HG03064 (cell line): ENCODE measurements at regions not wholly inside any gene's neighbourhood (a gene's known extent, or its start where the extent isn't known, plus 50 kb on each side); places are given as distances from the start of the nearest gene placed in this dataset.
A peak's percentile ranks its signal among the peaks of the same experiment; 100 is the strongest.
"Not testable (repeated sequence)": the region's sequence is repeated elsewhere in the genome, so short reads cannot be mapped to it uniquely, and the experiment has no call there.

Experiments
- ATAC-seq: cut with Tn5 transposase; IDR thresholded peaks from one replicate; pipeline ENCODE4 v1.9.1; 2021; ENCODE audit warnings: low read depth; ENCODE audit not compliant: unreplicated experiment

DNA sequence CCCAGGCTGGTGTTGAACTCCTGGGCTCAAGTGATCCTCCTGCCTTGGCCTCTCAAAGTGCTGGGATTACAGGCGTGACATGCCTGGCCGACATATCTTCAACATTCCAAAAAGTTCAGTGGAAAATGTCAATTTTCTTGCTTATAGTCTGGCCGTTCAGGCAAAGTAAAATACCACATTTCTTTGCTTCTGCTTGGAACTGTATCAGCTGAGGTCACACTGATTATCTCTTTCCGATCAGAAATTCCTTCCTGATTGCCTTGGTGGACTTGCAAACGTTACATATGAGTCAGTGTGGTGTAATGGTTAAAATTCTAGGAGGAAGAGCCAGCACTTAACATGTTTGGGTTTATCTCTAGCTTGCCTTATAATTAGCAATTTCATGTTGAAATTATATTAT, 170.6 kb upstream of the ERV3-1 start:
- not testable (repeated sequence) for ATAC-seq

DNA sequence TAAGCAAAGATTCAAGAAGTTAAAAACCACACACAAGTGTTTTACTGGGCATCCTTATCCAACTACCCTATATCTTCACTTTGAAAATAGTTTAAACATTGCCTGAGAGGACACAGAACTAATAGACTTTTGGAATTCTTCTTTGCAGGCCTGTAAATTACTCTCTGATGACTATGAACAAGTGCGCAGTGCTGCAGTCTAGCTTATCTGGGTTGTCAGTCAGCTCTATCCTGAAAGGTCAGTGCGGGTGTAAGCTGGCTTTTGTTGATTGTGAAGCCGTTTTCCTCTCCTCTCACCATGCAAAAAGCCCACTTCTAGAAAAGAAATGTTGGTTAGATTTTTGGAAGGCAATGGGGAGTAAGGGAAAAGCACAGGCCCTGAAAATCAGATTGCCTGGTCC, 143.6 kb upstream of the ERV3-1 start:
- ATAC-seq: not testable (repeated sequence)

- ATAC-seq: not testable (repeated sequence)
Observed at GRCh38 chr7:65146118-65146914, 139.8 kb upstream of the ERV3-1 start.

- not testable (repeated sequence) for ATAC-seq
Observed at GRCh38 chr7:65145710-65146109, 139.2 kb upstream of the ERV3-1 start.

GRCh38 chr7:65145008-65145407, 138.5 kb upstream of the ERV3-1 start:
- not testable (repeated sequence) for ATAC-seq

- ATAC-seq: not testable (repeated sequence)
Observed at GRCh38 chr7:65144557-65144956, 138.1 kb upstream of the ERV3-1 start.

GRCh38 chr7:65144119-65144518, 137.6 kb upstream of the ERV3-1 start:
- not testable (repeated sequence) for ATAC-seq

GRCh38 chr7:65141894-65142293, 135.4 kb upstream of the ERV3-1 start:
- ATAC-seq: not testable (repeated sequence)

GRCh38 chr7:65141405-65141778, 134.9 kb upstream of the ERV3-1 start:
- ATAC-seq: not testable (repeated sequence)

DNA sequence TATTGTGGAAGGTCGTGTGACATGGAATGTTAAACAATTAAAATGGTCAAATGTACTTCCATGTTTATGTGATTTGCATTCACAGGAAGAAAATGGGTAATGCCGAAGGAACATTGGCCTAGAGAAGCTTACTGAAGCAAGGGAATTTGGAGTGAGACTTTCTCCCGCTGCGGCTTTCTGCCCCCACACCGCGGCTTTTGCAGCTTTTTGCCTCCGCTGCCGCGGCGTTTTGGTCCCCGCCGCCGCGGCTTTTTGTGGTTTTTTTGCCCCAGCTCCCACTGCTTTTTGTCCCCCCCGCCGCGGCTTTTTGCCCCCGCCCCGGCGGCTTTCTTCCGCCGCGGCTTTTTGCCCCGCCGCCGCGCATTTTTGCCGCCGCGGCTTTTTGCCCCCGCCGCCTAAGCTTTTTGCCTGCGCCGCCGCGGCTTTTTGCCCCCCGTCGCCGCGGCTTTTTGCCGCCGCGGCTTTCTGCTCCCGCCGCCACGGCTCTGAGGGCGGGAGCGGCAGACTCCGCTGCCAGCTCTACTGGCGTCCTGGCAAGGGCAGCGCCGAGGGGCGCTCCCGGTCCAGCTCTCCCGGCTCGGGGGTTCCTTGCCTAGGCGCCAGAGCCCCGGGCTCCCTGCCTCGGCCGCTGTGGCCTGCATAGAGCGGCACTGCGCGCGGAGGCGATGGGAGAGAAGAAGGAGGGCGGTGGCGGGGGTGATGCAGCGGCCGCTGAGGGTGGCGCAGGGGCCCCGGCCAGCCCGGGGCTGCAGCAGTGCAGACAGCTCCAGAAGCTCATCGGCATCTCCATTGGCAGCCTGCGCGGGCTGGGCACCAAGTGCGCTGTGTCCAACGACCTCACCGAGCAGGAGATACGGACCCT, 134.3 kb upstream of the ERV3-1 start:
- not testable (repeated sequence) for ATAC-seq

DNA sequence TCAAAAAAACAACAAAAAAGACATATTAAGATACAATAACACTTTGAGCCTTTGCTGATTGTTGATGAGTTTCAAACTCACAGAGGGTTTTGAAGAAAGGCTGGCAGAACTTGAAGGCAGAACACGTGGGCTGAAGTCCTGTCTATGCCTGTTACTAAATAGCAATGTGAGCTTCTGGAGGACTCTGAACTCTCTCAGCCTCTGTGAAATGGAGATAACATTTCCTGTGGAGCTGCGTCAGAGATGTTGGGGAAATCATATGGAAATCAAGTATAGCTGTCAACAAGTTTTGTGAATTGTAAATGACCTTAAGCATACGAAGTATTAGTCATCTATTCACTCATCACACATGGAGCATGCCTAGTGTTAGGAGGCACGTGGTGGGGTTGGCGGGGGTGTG, 130.4 kb upstream of the ERV3-1 start:
- not testable (repeated sequence) for ATAC-seq

DNA sequence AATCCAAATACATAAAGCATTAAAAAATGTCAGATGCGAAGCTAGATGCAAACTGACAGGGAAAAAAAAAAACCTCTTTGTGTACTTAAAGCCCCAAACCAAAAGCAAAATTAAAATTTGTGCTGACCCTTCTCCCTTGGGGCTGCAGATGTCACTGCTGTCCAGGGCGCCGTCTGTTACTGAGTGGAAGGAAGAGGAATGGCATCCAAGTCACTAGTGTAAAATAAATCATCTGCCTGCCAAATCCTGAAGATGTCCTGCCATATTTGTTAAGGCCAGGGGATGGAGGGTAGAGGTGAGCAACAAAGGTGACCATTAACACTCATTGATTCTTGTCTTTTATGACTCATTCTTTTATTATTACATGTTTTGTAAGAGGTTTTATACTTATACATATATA, 126.6 kb upstream of the ERV3-1 start:
- not testable (repeated sequence) for ATAC-seq

GRCh38 chr7:65132256-65132655, 125.8 kb upstream of the ERV3-1 start:
- not testable (repeated sequence) for ATAC-seq

DNA sequence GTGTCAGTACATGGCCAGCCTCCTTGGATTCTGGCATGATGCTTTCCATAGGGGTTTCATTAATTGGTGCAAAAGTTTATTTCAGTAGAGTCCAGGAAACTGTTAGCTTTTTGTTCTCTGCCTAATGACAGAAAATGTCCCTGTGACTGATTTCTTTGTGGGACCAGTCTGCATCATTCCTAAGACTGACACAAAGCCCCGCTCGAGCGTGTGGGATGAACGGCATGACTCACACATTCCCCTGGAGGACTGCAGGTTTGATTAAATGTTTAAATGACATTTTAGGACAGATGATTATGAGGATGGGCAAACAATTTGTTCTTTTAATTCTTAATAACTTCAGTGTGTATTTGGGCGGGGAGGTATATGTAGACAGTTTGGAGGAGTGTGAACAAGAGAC, 120.9 kb upstream of the ERV3-1 start:
- ATAC-seq: not testable (repeated sequence)

- ATAC-seq: not testable (repeated sequence)
Observed at GRCh38 chr7:65124600-65124999, 118.1 kb upstream of the ERV3-1 start.

- ATAC-seq: not testable (repeated sequence)
Observed at GRCh38 chr7:65105650-65106203, 99.2 kb upstream of the ERV3-1 start.

DNA sequence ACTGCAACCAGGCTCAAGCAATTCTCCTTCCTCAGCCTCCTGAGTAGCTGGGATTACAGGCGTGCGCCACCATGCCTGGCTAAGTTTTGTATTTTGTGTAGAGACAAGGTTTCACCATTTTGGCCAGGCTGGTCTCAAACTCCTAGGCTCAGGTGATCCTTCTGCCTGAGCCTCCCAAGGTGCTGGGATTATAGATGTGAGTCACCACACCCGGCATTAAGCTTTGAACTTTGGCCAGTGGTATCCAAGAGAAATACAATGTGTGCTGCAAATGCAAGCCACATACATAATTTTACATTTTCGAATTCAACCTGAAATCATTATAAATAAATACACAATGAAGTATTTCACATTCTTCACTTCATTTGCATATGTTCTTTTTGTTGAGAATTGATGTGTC, 94.0 kb upstream of the ERV3-1 start:
- ATAC-seq: not testable (repeated sequence)

GRCh38 chr7:65081669-65082055, 75.2 kb upstream of the ERV3-1 start:
- ATAC-seq: not testable (repeated sequence)

- peak; percentile 99 for ATAC-seq
Observed at GRCh38 chr7:65080799-65081668, 74.5 kb upstream of the ERV3-1 start.

- not testable (repeated sequence) for ATAC-seq
Observed at GRCh38 chr7:65074959-65075358, 68.5 kb upstream of the ERV3-1 start.
